ENCODE measurements at regions not wholly inside any gene's neighbourhood (a gene's known extent, or its start where the extent isn't known, plus 50 kb on each side); places are given as distances from the start of the nearest gene placed in this dataset.

DNA sequence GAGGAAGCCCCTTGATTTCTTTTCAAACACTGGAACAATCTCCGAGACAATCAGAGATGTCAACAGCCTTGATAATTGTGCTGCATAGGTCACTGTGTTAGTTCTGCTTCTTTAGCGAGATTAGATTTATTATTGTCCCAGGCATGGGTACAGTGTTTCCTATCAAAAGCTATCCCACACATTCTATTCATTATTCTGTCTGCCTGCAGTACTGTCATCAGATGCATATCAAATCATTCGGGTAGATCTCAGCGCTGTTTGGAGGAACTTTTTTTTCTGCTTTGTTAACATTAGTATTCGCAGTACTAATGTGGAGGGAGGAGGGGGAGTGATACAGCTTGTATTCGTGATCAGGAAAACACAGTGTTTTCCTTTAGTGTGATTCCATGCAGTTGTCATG, 208.0 kb downstream of the C11orf91 start:
- TF ChIP-seq, protein P1, sequence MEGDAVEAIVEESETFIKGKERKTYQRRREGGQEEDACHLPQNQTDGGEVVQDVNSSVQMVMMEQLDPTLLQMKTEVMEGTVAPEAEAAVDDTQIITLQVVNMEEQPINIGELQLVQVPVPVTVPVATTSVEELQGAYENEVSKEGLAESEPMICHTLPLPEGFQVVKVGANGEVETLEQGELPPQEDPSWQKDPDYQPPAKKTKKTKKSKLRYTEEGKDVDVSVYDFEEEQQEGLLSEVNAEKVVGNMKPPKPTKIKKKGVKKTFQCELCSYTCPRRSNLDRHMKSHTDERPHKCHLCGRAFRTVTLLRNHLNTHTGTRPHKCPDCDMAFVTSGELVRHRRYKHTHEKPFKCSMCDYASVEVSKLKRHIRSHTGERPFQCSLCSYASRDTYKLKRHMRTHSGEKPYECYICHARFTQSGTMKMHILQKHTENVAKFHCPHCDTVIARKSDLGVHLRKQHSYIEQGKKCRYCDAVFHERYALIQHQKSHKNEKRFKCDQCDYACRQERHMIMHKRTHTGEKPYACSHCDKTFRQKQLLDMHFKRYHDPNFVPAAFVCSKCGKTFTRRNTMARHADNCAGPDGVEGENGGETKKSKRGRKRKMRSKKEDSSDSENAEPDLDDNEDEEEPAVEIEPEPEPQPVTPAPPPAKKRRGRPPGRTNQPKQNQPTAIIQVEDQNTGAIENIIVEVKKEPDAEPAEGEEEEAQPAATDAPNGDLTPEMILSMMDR (IDR thresholded peaks at IDR 0.05 in 8 of 11, conservative IDR thresholded peaks at IDR 0.05 in 3 of 11) = no peak
- TF ChIP-seq POLR2A (IDR thresholded peaks at IDR 0.05) = no peak

All from spleen (tissue), 7 donors.